Immature natural killer cell (primary cell): ENCODE measurements at regions not wholly inside any gene's neighbourhood (a gene's known extent, or its start where the extent isn't known, plus 50 kb on each side); places are given as distances from the start of the nearest gene placed in this dataset.

Experiments used
- DNase-seq, 3 donors: peaks; one replicate each; pipeline ENCODE4 v3.0.0; 2022; ENCODE audit warnings: mixed read lengths in 1 of 3
- H3K27ac Mint-ChIP-seq, 6 donors: one replicate each; pipeline ENCODE4 v1.8.0; 2020; ENCODE audit warnings: mixed read lengths in 6 of 6, mild to moderate bottlenecking in 5 of 6, inconsistent platforms in 4 of 6, moderate library complexity in 3 of 6
- H3K27me3 Mint-ChIP-seq, 3 donors: one replicate each; pipeline ENCODE4 v1.8.0; 2020 to 2021; ENCODE audit warnings: low read depth in 3 of 3, mild to moderate bottlenecking in 3 of 3, mixed read lengths in 3 of 3, moderate library complexity in 3 of 3, inconsistent platforms in 1 of 3
- H3K36me3 Mint-ChIP-seq, 3 donors: one replicate each; pipeline ENCODE4 v1.8.0; 2020; ENCODE audit warnings: mixed read lengths in 3 of 3, inconsistent platforms in 2 of 3, mild to moderate bottlenecking in 2 of 3
- H3K4me1 Mint-ChIP-seq, 2 donors: one replicate each; pipeline ENCODE4 v1.8.0; 2020; ENCODE audit warnings: inconsistent platforms in 2 of 2, mild to moderate bottlenecking in 2 of 2, mixed read lengths in 2 of 2, moderate library complexity in 1 of 2
- H3K4me3 Mint-ChIP-seq, 5 donors: one replicate each; pipeline ENCODE4 v1.8.0; 2020; ENCODE audit warnings: mild to moderate bottlenecking in 5 of 5, mixed read lengths in 5 of 5, inconsistent platforms in 3 of 5, moderate library complexity in 3 of 5
- H3K9me3 Mint-ChIP-seq, 6 donors: one replicate each; pipeline ENCODE4 v1.8.0; 2020; ENCODE audit warnings: mild to moderate bottlenecking in 6 of 6, mixed read lengths in 6 of 6, inconsistent platforms in 4 of 6, moderate library complexity in 3 of 6

DNA sequence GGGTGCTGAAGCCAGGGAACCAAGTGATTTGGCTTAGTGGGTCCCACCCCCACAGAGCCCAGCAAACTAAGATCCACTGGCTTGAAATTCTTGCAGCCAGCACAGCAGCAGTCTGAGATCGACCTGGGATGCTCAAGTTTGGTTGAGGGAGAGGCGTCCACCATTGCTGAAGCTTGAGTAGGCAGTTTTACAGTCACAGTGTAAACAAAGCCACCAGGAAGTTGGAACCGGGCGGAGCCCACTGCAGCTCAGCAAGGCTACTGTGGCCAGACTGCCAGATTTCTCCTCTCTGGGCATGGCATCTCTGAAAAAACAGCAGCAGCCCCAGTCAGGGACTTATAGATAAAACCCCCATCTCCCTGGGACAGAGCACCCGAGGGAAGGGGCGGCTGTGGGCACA is 424.1 kb upstream of the TENM4 start:
- peaks cover 20 to 65% (median 31%) of the 10 kb centered on the region in 6 donors for H3K9me3 Mint-ChIP-seq
- no peaks in the 10 kb centered on the region for H3K36me3 Mint-ChIP-seq
- no peak overlapping the region for H3K4me3 Mint-ChIP-seq
- no peak for DNase-seq
- H3K4me1 Mint-ChIP-seq, result no peaks in the 10 kb centered on the region
- no peak overlapping the region for H3K27ac Mint-ChIP-seq
- H3K27me3 Mint-ChIP-seq, result peaks cover 0 to 3% (median 0%) of the 10 kb centered on the region in 3 donors

GRCh38 chr11:79860336-79860735 is 419.5 kb upstream of the TENM4 start:
- H3K27ac Mint-ChIP-seq, result no peak overlapping the region
- H3K36me3 Mint-ChIP-seq, result no peaks in the 10 kb centered on the region
- H3K9me3 Mint-ChIP-seq, result peaks cover 10 to 53% (median 27%) of the 10 kb centered on the region in 6 donors
- peaks cover 0 to 1% (median 1%) of the 10 kb centered on the region in 3 donors for H3K27me3 Mint-ChIP-seq
- no peak for DNase-seq
- no peaks in the 10 kb centered on the region for H3K4me1 Mint-ChIP-seq
- no peak overlapping the region for H3K4me3 Mint-ChIP-seq

DNA sequence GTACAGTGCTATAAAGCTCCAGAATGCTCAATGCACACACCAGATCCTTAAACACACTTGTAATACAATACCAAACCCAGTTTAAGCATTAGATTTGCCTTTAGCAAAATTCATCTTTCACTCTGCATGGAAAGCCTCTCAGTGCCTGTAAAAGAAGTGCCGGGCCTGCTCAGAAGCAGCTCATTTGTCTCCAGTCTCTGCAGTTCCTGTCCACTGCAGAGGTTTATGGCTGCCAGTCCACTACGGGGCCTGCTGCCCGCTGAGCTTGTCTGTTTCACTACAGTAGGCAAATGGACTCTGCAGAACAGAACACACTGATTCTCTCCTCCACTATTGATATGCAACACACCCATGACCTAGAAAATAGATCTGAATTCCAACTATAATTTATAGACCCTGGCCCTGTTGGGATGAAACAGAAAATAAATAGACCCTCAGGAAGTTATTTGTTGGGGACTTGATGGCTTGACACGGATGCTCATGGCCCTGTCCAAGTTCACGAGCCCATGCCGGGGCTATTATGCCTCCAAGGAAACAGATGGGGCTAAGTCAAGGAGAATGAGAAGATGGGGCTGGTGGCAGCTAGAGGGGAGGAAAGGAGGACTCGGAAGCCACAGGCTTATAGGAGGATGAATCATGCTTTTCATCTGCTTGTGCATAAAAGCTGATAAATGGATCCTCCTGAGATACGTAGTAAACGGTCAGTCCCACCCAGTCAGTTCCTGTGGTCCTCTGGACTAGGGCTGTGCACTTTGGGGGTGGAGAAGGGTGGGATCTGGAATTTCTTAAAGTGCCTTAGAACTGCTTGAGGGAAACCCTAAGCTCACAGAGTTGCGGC is 416.8 kb upstream of the TENM4 start:
- DNase-seq, result no peak
- peaks cover 9 to 40% (median 18%) of the 10 kb centered on the region in 6 donors for H3K9me3 Mint-ChIP-seq

GRCh38 chr11:79852176-79852575 is 411.3 kb upstream of the TENM4 start:
- H3K4me1 Mint-ChIP-seq, result no peaks in the 10 kb centered on the region
- no peak overlapping the region for H3K4me3 Mint-ChIP-seq
- no peaks in the 10 kb centered on the region for H3K36me3 Mint-ChIP-seq
- no peaks in the 10 kb centered on the region for H3K27me3 Mint-ChIP-seq
- H3K27ac Mint-ChIP-seq, result no peak overlapping the region
- H3K9me3 Mint-ChIP-seq, result peaks cover 0 to 29% (median 12%) of the 10 kb centered on the region in 6 donors
- DNase-seq, result no peak

More for the DNA sequence above, 416.8 kb upstream of the TENM4 start:
- H3K36me3 Mint-ChIP-seq, result no peaks in the 10 kb centered on the region
- no peaks in the 10 kb centered on the region for H3K4me1 Mint-ChIP-seq
- peaks cover 0 to 1% (median 1%) of the 10 kb centered on the region in 3 donors for H3K27me3 Mint-ChIP-seq
- H3K27ac Mint-ChIP-seq, result no peak overlapping the region
- H3K4me3 Mint-ChIP-seq, result no peak overlapping the region

GRCh38 chr11:79845002-79845709 is 404.3 kb upstream of the TENM4 start:
- DNase-seq, result no peak
- H3K27ac Mint-ChIP-seq, result no peak overlapping the region
- H3K4me3 Mint-ChIP-seq, result no peak overlapping the region
- peaks cover 0 to 38% (median 12%) of the 10 kb centered on the region in 6 donors for H3K9me3 Mint-ChIP-seq
- H3K4me1 Mint-ChIP-seq, result no peaks in the 10 kb centered on the region
- no peaks in the 10 kb centered on the region for H3K36me3 Mint-ChIP-seq
- no peaks in the 10 kb centered on the region for H3K27me3 Mint-ChIP-seq

DNA sequence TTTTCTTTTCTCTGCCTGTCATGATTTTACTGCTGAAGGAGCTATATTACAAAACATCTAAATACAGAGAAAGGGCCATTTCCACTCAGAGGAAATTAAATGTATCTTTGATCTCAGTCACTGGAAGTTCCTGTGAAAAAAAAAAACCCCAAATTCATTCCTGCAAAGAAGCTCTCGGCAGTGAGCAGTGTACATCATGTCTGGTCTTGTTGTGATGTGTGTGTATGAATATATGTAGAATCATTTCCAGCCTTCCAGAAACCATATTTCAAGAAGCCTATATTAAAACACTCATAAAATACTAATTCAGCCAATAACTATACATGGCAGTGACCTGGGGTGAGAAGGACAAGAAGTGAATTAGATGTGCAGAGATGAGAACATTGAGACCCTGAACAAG is 393.2 kb upstream of the TENM4 start:
- Mint-ChIP-seq H3K27me3 (peaks cover 0 to 4% (median 0%) of the 10 kb centered on the region in 3 donors), H3K9me3 (peaks cover 5 to 28% (median 11%) of the 10 kb centered on the region in 6 donors), H3K27ac (no peak overlapping the region), H3K36me3 (no peaks in the 10 kb centered on the region), H3K4me3 (no peak overlapping the region), H3K4me1 (no peaks in the 10 kb centered on the region)
- no peak for DNase-seq

- no peak overlapping the region for H3K27ac Mint-ChIP-seq
- H3K4me3 Mint-ChIP-seq, result no peak overlapping the region
- H3K36me3 Mint-ChIP-seq, result no peaks in the 10 kb centered on the region
- H3K27me3 Mint-ChIP-seq, result peaks cover 0 to 4% (median 2%) of the 10 kb centered on the region in 3 donors
- peaks cover 3 to 31% (median 12%) of the 10 kb centered on the region in 6 donors for H3K9me3 Mint-ChIP-seq
- no peak for DNase-seq
- no peaks in the 10 kb centered on the region for H3K4me1 Mint-ChIP-seq
Measured at GRCh38 chr11:79830446-79830845, 389.6 kb upstream of the TENM4 start.

DNA sequence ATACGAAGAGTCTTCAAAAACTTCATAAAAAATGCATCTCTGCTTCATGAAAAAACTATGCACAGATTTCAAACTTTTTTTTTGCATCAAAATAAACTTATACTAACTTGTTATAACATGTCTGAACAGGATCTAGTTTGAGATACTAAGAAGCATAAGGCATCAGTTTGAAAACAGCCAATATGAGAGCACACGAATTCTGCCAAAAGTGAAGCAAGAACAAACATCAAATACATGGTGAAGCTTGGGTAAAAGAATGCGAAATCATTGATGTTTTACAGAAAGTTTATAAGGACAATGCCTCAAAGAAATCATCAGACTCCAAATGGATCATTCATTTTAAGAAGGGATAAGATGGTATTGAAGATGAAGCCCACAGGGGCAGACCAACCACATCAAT is 389.1 kb upstream of the TENM4 start:
- DNase-seq, result no peak
- H3K4me1 Mint-ChIP-seq, result no peaks in the 10 kb centered on the region
- no peak overlapping the region for H3K4me3 Mint-ChIP-seq
- H3K9me3 Mint-ChIP-seq, result peaks cover 3 to 26% (median 12%) of the 10 kb centered on the region in 6 donors
- H3K36me3 Mint-ChIP-seq, result no peaks in the 10 kb centered on the region
- peaks cover 0 to 4% (median 2%) of the 10 kb centered on the region in 3 donors for H3K27me3 Mint-ChIP-seq
- H3K27ac Mint-ChIP-seq, result no peak overlapping the region

DNA sequence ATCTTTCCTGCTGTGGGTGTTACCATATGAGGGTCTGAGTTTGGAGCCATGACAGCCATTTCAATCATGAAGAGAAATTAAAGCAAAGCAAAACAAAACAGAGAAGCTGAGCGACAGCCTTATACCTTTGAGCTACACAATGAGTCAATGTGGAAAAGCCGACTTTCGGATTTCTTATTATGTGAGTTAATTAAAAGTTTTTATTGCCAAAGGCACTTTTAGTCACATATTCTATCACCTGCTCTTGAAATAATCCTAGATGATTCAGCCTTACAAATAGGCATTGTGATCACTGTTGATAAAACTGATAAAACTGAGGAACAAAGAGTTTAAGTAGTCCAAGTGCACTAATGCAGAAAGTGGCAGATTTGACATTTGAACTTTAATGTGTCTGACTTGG is 381.9 kb upstream of the TENM4 start:
- H3K9me3 Mint-ChIP-seq, result peaks cover 0 to 28% (median 6%) of the 10 kb centered on the region in 6 donors
- H3K4me1 Mint-ChIP-seq, result no peaks in the 10 kb centered on the region
- peaks cover 0 to 2% (median 0%) of the 10 kb centered on the region in 3 donors for H3K27me3 Mint-ChIP-seq
- no peaks in the 10 kb centered on the region for H3K36me3 Mint-ChIP-seq
- no peak for DNase-seq
- H3K27ac Mint-ChIP-seq, result no peak overlapping the region
- no peak overlapping the region for H3K4me3 Mint-ChIP-seq

DNA sequence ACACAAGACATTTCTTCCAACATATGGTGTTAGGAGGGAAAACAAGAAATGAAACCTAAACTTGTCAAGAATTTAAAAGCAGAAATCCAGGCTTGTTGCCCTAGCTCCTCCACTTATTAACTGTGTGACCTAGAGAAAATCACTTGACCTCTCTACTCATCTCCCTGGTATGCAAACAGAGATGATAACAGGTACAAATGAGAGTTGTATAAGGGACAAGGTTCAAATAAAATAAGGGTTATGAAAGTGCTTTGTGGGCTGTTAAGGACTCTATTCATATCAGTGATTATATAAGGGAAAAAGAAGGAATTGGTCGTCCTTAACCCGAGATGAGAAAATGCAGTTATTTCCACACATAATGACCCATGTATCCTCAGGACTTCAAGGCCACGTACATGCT is 372.7 kb upstream of the TENM4 start:
- no peak for DNase-seq
- Mint-ChIP-seq H3K36me3 (peaks cover 0 to 4% (median 0%) of the 10 kb centered on the region in 3 donors), H3K4me3 (no peak overlapping the region), H3K27ac (no peak overlapping the region), H3K27me3 (peaks cover 0 to 3% (median 1%) of the 10 kb centered on the region in 3 donors), H3K9me3 (peaks cover 10 to 47% (median 14%) of the 10 kb centered on the region in 6 donors), H3K4me1 (no peaks in the 10 kb centered on the region)

DNA sequence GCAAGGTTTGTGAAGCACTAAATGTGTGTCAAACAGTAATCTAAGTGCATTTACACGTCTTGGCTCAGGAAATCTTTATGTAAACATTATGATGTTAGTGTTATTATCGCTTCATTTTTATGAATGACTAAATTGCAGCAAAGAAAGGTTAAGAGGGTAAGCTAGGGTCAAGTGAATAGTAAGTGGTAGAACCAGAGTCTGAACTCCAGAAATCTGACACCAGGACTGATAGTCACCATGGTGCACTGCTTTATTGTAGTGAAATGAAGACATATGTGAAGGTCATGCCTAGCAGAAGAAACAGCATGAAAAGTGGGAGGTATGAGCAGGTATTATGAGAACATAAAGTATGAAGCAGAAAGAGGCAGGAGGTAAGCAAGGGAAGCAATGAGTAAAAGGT is 368.7 kb upstream of the TENM4 start:
- Mint-ChIP-seq H3K27ac (no peak overlapping the region), H3K9me3 (peaks cover 2 to 30% (median 9%) of the 10 kb centered on the region in 6 donors), H3K4me3 (no peak overlapping the region), H3K27me3 (peaks cover 0 to 1% (median 0%) of the 10 kb centered on the region in 3 donors), H3K4me1 (no peaks in the 10 kb centered on the region), H3K36me3 (no peaks in the 10 kb centered on the region)
- DNase-seq, result no peak

- Mint-ChIP-seq H3K9me3 (peaks cover 4 to 31% (median 13%) of the 10 kb centered on the region in 6 donors), H3K27ac (no peak overlapping the region), H3K4me3 (no peak overlapping the region), H3K36me3 (peaks cover 0 to 3% (median 0%) of the 10 kb centered on the region in 3 donors), H3K4me1 (no peaks in the 10 kb centered on the region), H3K27me3 (peaks cover 0 to 1% (median 0%) of the 10 kb centered on the region in 3 donors)
- no peak for DNase-seq
Measured at GRCh38 chr11:79807506-79807905, 366.7 kb upstream of the TENM4 start.

GRCh38 chr11:79796704-79797103 is 355.9 kb upstream of the TENM4 start:
- Mint-ChIP-seq H3K36me3 (peaks cover 0 to 3% (median 0%) of the 10 kb centered on the region in 3 donors), H3K4me3 (no peak overlapping the region), H3K4me1 (no peaks in the 10 kb centered on the region), H3K27me3 (no peaks in the 10 kb centered on the region), H3K9me3 (peaks cover 9 to 69% (median 18%) of the 10 kb centered on the region in 6 donors), H3K27ac (no peak overlapping the region)
- DNase-seq, result no peak
